Karpas-422 (cell line): ENCODE measurements at regions not wholly inside any gene's neighbourhood (a gene's known extent, or its start where the extent isn't known, plus 50 kb on each side); places are given as distances from the start of the nearest gene placed in this dataset.

Experiments used
- DNase-seq: peaks from one replicate; pipeline ENCODE4 v3.0.0-alpha.2; 2015
- H2AFZ ChIP-seq: fragments of 200-600 bp; sonication (generic); 2 replicates; pipeline ENCODE4 v1.6.1; 2014; ENCODE audit warnings: antibody characterized with exemption, low read length, mixed read lengths
- H3K27ac ChIP-seq: fragments of 200-600 bp; sonication (generic); 2 replicates; pipeline ENCODE4 v1.5.1; 2014; ENCODE audit warnings: mild to moderate bottlenecking, low read length, moderate library complexity
- H3K27me3 ChIP-seq: fragments of 200-600 bp; sonication (generic); 2 replicates; pipeline ENCODE4 v1.6.1; 2014; ENCODE audit warnings: low read length, mixed read lengths
- H3K36me3 ChIP-seq: fragments of 200-600 bp; sonication (generic); 2 replicates; pipeline ENCODE4 v1.6.1; 2014; ENCODE audit warnings: low read length, mixed read lengths; ENCODE audit not compliant: insufficient read depth
- H3K4me1 ChIP-seq: fragments of 200-600 bp; sonication (generic); 2 replicates; pipeline ENCODE4 v1.6.1; 2014; ENCODE audit warnings: mild to moderate bottlenecking, low read length, mixed read lengths
- H3K4me2 ChIP-seq: fragments of 200-600 bp; sonication (generic); 2 replicates; pipeline ENCODE4 v1.6.1; 2014; ENCODE audit warnings: low read length, low read depth, mild to moderate bottlenecking; ENCODE audit not compliant: poor library complexity, severe bottlenecking
- H3K4me3 ChIP-seq: fragments of 200-600 bp; sonication (generic); 2 replicates; pipeline ENCODE4 v1.5.1; 2014; ENCODE audit warnings: mild to moderate bottlenecking, antibody characterized with exemption, low read length, mixed read lengths
- H3K79me2 ChIP-seq: fragments of 200-600 bp; sonication (generic); 2 replicates; pipeline ENCODE4 v1.6.1; 2014; ENCODE audit warnings: mild to moderate bottlenecking, low read length, mixed read lengths
- H3K9ac ChIP-seq: fragments of 200-600 bp; sonication (generic); 2 replicates; pipeline ENCODE4 v1.6.0; 2014; ENCODE audit warnings: low read length
- H3K9me2 ChIP-seq: fragments of 200-600 bp; sonication (generic), shearing (Covaris generic); replicated peaks from 2 replicates; pipeline ENCODE4 v1.6.0; 2014; ENCODE audit warnings: mild to moderate bottlenecking, low read length, moderate library complexity; ENCODE audit not compliant: insufficient read depth
- H3K9me3 ChIP-seq: fragments of 300-700, 200-600 bp; sonication (generic); 2 replicates; pipeline ENCODE4 v1.6.1; 2014; ENCODE audit warnings: low read length, mixed read lengths
- H4K20me1 ChIP-seq: fragments of 200-600 bp; sonication (generic); 2 replicates; pipeline ENCODE4 v1.6.1; 2014; ENCODE audit warnings: mild to moderate bottlenecking, antibody characterized with exemption, low read length, low read depth; ENCODE audit not compliant: insufficient read depth

DNA sequence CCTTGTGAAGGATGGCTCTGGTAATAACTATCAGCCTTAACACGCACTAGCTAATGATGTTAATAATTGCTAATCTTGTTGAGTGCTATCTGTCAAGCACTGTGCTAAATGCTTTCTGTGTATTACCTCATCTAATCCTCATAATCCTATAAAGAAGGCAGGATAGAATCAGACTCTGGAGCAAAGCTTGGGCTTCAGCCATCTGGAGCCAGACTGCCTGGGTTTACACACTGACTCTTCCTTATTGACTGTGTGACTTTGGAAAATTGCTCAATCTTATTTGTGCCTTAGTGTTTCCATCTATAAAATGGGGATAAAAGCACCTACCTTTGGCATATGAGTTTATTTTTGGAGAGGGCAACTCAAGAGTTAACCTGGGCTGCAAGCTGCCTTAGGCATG is 216.1 kb downstream of the NUF2 start:
- H3K9ac ChIP-seq = no peak overlapping the region
- H2AFZ ChIP-seq = no peak overlapping the region
- no peak overlapping the region for H3K27ac ChIP-seq
- no peaks in the 10 kb centered on the region for H3K9me3 ChIP-seq
- H3K4me2 ChIP-seq = no peak overlapping the region
- no peaks in the 10 kb centered on the region for H4K20me1 ChIP-seq
- H3K4me3 ChIP-seq = no peak overlapping the region
- no peaks in the 10 kb centered on the region for H3K4me1 ChIP-seq
- H3K27me3 ChIP-seq = no peaks in the 10 kb centered on the region
- no peaks in the 10 kb centered on the region for H3K9me2 ChIP-seq
- H3K79me2 ChIP-seq = no peaks in the 10 kb centered on the region
- DNase-seq = no peak
- H3K36me3 ChIP-seq = no peaks in the 10 kb centered on the region

DNA sequence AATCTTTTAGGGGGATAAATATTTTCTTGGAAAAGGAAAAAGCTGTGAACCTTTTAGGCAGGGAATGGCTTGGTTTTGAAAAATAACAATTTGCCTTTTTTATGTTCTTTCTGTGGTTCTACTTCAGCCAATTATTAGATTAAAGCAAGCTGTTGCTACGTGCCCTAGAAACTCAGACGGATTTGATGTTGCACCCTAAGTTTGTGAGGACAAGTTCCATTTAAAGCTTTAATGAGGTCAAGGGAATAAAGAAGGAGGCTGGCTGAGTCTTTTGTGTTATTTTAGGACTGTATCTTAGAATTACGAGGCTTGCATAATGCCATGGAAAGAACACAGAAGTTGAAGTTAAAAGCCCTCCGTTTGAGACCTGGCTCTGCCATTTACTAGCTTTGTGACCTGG is 216.9 kb downstream of the NUF2 start:
- H3K9me2 ChIP-seq = no peaks in the 10 kb centered on the region
- no peaks in the 10 kb centered on the region for H4K20me1 ChIP-seq
- H3K4me2 ChIP-seq = no peak overlapping the region
- H3K36me3 ChIP-seq = no peaks in the 10 kb centered on the region
- DNase-seq = no peak
- H3K4me3 ChIP-seq = no peak overlapping the region
- H3K9me3 ChIP-seq = no peaks in the 10 kb centered on the region
- H3K79me2 ChIP-seq = no peaks in the 10 kb centered on the region
- H3K4me1 ChIP-seq = no peaks in the 10 kb centered on the region
- H3K9ac ChIP-seq = no peak overlapping the region
- H2AFZ ChIP-seq = no peak overlapping the region
- no peaks in the 10 kb centered on the region for H3K27me3 ChIP-seq
- H3K27ac ChIP-seq = no peak overlapping the region

GRCh38 chr1:163540727-163541126 is 219.0 kb downstream of the NUF2 start:
- H4K20me1 ChIP-seq = no peaks in the 10 kb centered on the region
- no peak overlapping the region for H3K9ac ChIP-seq
- H3K27me3 ChIP-seq = no peaks in the 10 kb centered on the region
- DNase-seq = no peak
- no peak overlapping the region for H3K4me3 ChIP-seq
- H3K79me2 ChIP-seq = no peaks in the 10 kb centered on the region
- H3K4me2 ChIP-seq = no peak overlapping the region
- H3K4me1 ChIP-seq = no peaks in the 10 kb centered on the region
- H3K36me3 ChIP-seq = no peaks in the 10 kb centered on the region
- H3K9me3 ChIP-seq = no peaks in the 10 kb centered on the region
- no peaks in the 10 kb centered on the region for H3K9me2 ChIP-seq
- H2AFZ ChIP-seq = no peak overlapping the region
- no peak overlapping the region for H3K27ac ChIP-seq

GRCh38 chr1:163544441-163544840 is 222.7 kb downstream of the NUF2 start:
- Histone ChIP-seq H3K4me2 (no peak overlapping the region), H3K36me3 (no peaks in the 10 kb centered on the region), H3K4me1 (no peaks in the 10 kb centered on the region), H3K79me2 (no peaks in the 10 kb centered on the region), H3K27me3 (no peaks in the 10 kb centered on the region), H3K27ac (no peak overlapping the region), H3K9me3 (no peaks in the 10 kb centered on the region), H4K20me1 (no peaks in the 10 kb centered on the region), H3K4me3 (no peak overlapping the region), H3K9me2 (no peaks in the 10 kb centered on the region), H2AFZ (no peak overlapping the region), H3K9ac (no peak overlapping the region)
- DNase-seq = no peak

DNA sequence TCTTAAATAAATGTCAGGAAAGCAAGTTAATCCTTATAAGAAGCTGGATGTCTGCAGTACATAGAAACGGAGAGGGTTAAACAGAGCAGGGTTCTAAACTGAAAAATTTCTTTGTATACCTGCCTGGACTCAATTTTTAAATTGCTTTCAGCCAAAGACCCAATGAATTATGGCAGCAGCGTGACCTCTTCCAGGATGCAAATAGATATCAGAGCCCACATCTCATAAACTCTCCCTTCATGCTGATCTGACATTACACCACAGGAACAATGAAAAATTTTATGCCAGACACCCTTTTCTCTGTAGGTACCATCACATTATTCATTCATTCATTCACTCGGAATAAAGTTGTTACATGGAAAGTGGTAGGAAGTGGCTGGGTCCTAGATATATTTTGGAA is 236.4 kb downstream of the NUF2 start:
- H4K20me1 ChIP-seq = no peaks in the 10 kb centered on the region
- no peaks in the 10 kb centered on the region for H3K9me2 ChIP-seq
- no peaks in the 10 kb centered on the region for H3K4me1 ChIP-seq
- no peak overlapping the region for H3K4me3 ChIP-seq
- H3K27me3 ChIP-seq = no peaks in the 10 kb centered on the region
- DNase-seq = no peak
- no peaks in the 10 kb centered on the region for H3K79me2 ChIP-seq
- no peak overlapping the region for H3K27ac ChIP-seq
- no peaks in the 10 kb centered on the region for H3K36me3 ChIP-seq
- H3K4me2 ChIP-seq = no peak overlapping the region
- no peak overlapping the region for H2AFZ ChIP-seq
- H3K9ac ChIP-seq = no peak overlapping the region
- no peaks in the 10 kb centered on the region for H3K9me3 ChIP-seq

DNA sequence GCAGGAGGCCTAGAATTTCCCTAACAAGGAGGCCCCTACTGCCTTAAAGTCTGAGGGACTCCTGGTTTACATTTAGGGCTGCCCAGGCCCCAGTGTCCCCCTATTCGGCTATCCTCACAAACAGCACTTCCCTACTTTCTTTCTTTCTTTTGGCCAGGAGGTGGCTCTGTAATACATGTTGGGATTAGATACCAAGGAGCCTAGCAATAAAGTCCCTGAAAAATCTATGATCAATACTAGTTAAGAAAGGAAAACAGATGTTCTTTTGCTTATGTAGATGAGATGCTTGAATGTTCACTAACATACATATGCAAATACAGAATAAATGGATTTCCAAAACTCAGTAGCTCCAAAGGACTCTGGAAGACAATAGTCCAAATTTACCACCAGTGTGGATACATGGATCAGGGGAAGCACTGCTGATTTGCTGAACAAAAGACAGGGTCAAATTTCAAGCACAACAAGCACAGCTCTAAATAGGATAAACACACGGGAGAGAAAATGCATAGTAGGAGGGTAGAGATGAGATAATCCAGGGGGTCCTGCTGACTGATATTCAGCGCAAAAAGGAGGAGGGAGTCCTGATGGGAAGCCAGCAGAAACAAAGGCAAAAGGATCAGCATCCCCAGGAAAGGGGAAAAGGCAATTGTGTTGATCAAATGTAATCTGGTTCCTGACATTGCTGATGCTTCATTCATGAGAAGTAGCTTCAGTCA is 240.0 kb downstream of the NUF2 start:
- no peak overlapping the region for H2AFZ ChIP-seq
- no peak for DNase-seq

GRCh38 chr1:163562355-163562754 is 240.6 kb downstream of the NUF2 start:
- H3K4me2 ChIP-seq = no peak overlapping the region
- no peak for DNase-seq
- H3K27ac ChIP-seq = no peak overlapping the region

More for the DNA sequence above, 240.0 kb downstream of the NUF2 start:
- Histone ChIP-seq H3K9ac (no peak overlapping the region), H3K27me3 (no peaks in the 10 kb centered on the region), H3K27ac (no peak overlapping the region), H3K79me2 (no peaks in the 10 kb centered on the region), H4K20me1 (no peaks in the 10 kb centered on the region), H3K4me1 (no peaks in the 10 kb centered on the region), H3K36me3 (no peaks in the 10 kb centered on the region), H3K9me2 (no peaks in the 10 kb centered on the region), H3K4me3 (no peak overlapping the region), H3K9me3 (no peaks in the 10 kb centered on the region), H3K4me2 (no peak overlapping the region)

GRCh38 chr1:163565166-163565565 is 243.4 kb downstream of the NUF2 start:
- Histone ChIP-seq H3K9ac (no peak overlapping the region), H3K27me3 (no peaks in the 10 kb centered on the region), H3K9me3 (no peaks in the 10 kb centered on the region), H3K4me2 (no peak overlapping the region), H2AFZ (no peak overlapping the region), H3K79me2 (no peaks in the 10 kb centered on the region), H3K4me1 (no peaks in the 10 kb centered on the region), H3K36me3 (no peaks in the 10 kb centered on the region), H3K9me2 (no peaks in the 10 kb centered on the region), H4K20me1 (no peaks in the 10 kb centered on the region), H3K27ac (no peak overlapping the region), H3K4me3 (no peak overlapping the region)
- no peak for DNase-seq

More at GRCh38 chr1:163562355-163562754, 240.6 kb downstream of the NUF2 start:
- Histone ChIP-seq H3K9me3 (no peaks in the 10 kb centered on the region), H3K79me2 (no peaks in the 10 kb centered on the region), H3K9ac (no peak overlapping the region), H3K27me3 (no peaks in the 10 kb centered on the region), H3K4me1 (no peaks in the 10 kb centered on the region), H3K4me3 (no peak overlapping the region), H4K20me1 (no peaks in the 10 kb centered on the region), H3K36me3 (no peaks in the 10 kb centered on the region), H2AFZ (no peak overlapping the region), H3K9me2 (no peaks in the 10 kb centered on the region)
